Activated naive CD8-positive, alpha-beta T cell (primary cell): ENCODE measurements at regions not wholly inside any gene's neighbourhood (a gene's known extent, or its start where the extent isn't known, plus 50 kb on each side); places are given as distances from the start of the nearest gene placed in this dataset.
"Not testable (repeated sequence)": the region's sequence is repeated elsewhere in the genome, so short reads cannot be mapped to it uniquely, and the experiment has no call there.

Source experiments
- H3K27ac Mint-ChIP-seq: one replicate; pipeline ENCODE4 v1.8.0; 2021; ENCODE audit warnings: mixed read lengths
- H3K27me3 Mint-ChIP-seq: one replicate; pipeline ENCODE4 v1.8.0; 2021; ENCODE audit warnings: mixed read lengths
- H3K36me3 Mint-ChIP-seq: one replicate; pipeline ENCODE4 v1.8.0; 2021; ENCODE audit warnings: mixed read lengths
- H3K4me1 Mint-ChIP-seq: one replicate; pipeline ENCODE4 v1.8.0; 2021; ENCODE audit warnings: low read depth, mixed read lengths
- H3K4me3 Mint-ChIP-seq: one replicate; pipeline ENCODE4 v1.8.0; 2021; ENCODE audit warnings: mild to moderate bottlenecking, mixed read lengths
- H3K9me3 Mint-ChIP-seq: one replicate; pipeline ENCODE4 v1.8.0; 2021; ENCODE audit warnings: low read depth, mixed read lengths

GRCh38 chr18:8930990-8931616 lies 171.4 kb upstream of the NDUFV2 start:
- H3K36me3 Mint-ChIP-seq: peaks cover 11% of the 10 kb centered on the region
- H3K4me3 Mint-ChIP-seq: no peak overlapping the region
- H3K4me1 Mint-ChIP-seq: no peaks in the 10 kb centered on the region
- H3K27me3 Mint-ChIP-seq: no peaks in the 10 kb centered on the region
- no peak overlapping the region for H3K27ac Mint-ChIP-seq
- peaks cover 8% of the 10 kb centered on the region for H3K9me3 Mint-ChIP-seq

GRCh38 chr18:8932866-8933265 lies 169.6 kb upstream of the NDUFV2 start:
- H3K27me3 Mint-ChIP-seq: no peaks in the 10 kb centered on the region
- H3K27ac Mint-ChIP-seq: no peak overlapping the region
- H3K36me3 Mint-ChIP-seq: peaks cover 11% of the 10 kb centered on the region
- peaks cover 6% of the 10 kb centered on the region for H3K9me3 Mint-ChIP-seq
- no peaks in the 10 kb centered on the region for H3K4me1 Mint-ChIP-seq
- no peak overlapping the region for H3K4me3 Mint-ChIP-seq

- Mint-ChIP-seq H3K36me3 (peaks cover 11% of the 10 kb centered on the region), H3K4me3 (no peak overlapping the region), H3K4me1 (no peaks in the 10 kb centered on the region), H3K27ac (no peak overlapping the region), H3K27me3 (no peaks in the 10 kb centered on the region), H3K9me3 (peaks cover 6% of the 10 kb centered on the region)
Measured at GRCh38 chr18:8933714-8934284, 168.7 kb upstream of the NDUFV2 start.

GRCh38 chr18:8935346-8935745 lies 167.2 kb upstream of the NDUFV2 start:
- not testable (repeated sequence) for H3K9me3 Mint-ChIP-seq, H3K36me3 Mint-ChIP-seq, H3K27me3 Mint-ChIP-seq

GRCh38 chr18:8936619-8937018 lies 165.9 kb upstream of the NDUFV2 start:
- Mint-ChIP-seq H3K27me3 (no peaks in the 10 kb centered on the region), H3K9me3 (no peaks in the 10 kb centered on the region), H3K4me1 (no peaks in the 10 kb centered on the region), H3K27ac (no peak overlapping the region), H3K4me3 (no peak overlapping the region), H3K36me3 (peaks cover 5% of the 10 kb centered on the region)

More at GRCh38 chr18:8935346-8935745, 167.2 kb upstream of the NDUFV2 start:
- H3K4me3 Mint-ChIP-seq, H3K4me1 Mint-ChIP-seq, H3K27ac Mint-ChIP-seq: not testable (repeated sequence)

- peaks cover 5% of the 10 kb centered on the region for H3K36me3 Mint-ChIP-seq
- no peak overlapping the region for H3K4me3 Mint-ChIP-seq
- H3K27ac Mint-ChIP-seq: no peak overlapping the region
- no peaks in the 10 kb centered on the region for H3K4me1 Mint-ChIP-seq
- no peaks in the 10 kb centered on the region for H3K27me3 Mint-ChIP-seq
- H3K9me3 Mint-ChIP-seq: no peaks in the 10 kb centered on the region
Measured at GRCh38 chr18:8937160-8938094, 165.1 kb upstream of the NDUFV2 start.

- H3K9me3 Mint-ChIP-seq: no peaks in the 10 kb centered on the region
- no peaks in the 10 kb centered on the region for H3K36me3 Mint-ChIP-seq
- no peaks in the 10 kb centered on the region for H3K27me3 Mint-ChIP-seq
- no peak overlapping the region for H3K27ac Mint-ChIP-seq
- H3K4me3 Mint-ChIP-seq: no peak overlapping the region
- H3K4me1 Mint-ChIP-seq: no peaks in the 10 kb centered on the region
Measured at GRCh38 chr18:8938817-8939216, 163.7 kb upstream of the NDUFV2 start.

GRCh38 chr18:8942021-8942908 lies 160.2 kb upstream of the NDUFV2 start:
- no peak overlapping the region for H3K27ac Mint-ChIP-seq
- no peaks in the 10 kb centered on the region for H3K9me3 Mint-ChIP-seq
- no peaks in the 10 kb centered on the region for H3K4me1 Mint-ChIP-seq
- H3K27me3 Mint-ChIP-seq: no peaks in the 10 kb centered on the region
- no peak overlapping the region for H3K4me3 Mint-ChIP-seq
- no peaks in the 10 kb centered on the region for H3K36me3 Mint-ChIP-seq

- no peaks in the 10 kb centered on the region for H3K36me3 Mint-ChIP-seq
- no peak overlapping the region for H3K27ac Mint-ChIP-seq
- no peaks in the 10 kb centered on the region for H3K27me3 Mint-ChIP-seq
- H3K4me3 Mint-ChIP-seq: no peak overlapping the region
- H3K4me1 Mint-ChIP-seq: no peaks in the 10 kb centered on the region
- H3K9me3 Mint-ChIP-seq: no peaks in the 10 kb centered on the region
Measured at GRCh38 chr18:8942909-8943545, 159.5 kb upstream of the NDUFV2 start.

GRCh38 chr18:8943900-8944870 lies 158.3 kb upstream of the NDUFV2 start:
- Mint-ChIP-seq H3K4me3 (no peak overlapping the region), H3K9me3 (no peaks in the 10 kb centered on the region), H3K27me3 (no peaks in the 10 kb centered on the region), H3K27ac (no peak overlapping the region), H3K36me3 (no peaks in the 10 kb centered on the region), H3K4me1 (no peaks in the 10 kb centered on the region)

GRCh38 chr18:8944871-8945245 lies 157.6 kb upstream of the NDUFV2 start:
- Mint-ChIP-seq H3K9me3 (no peaks in the 10 kb centered on the region), H3K27ac (no peak overlapping the region)

GRCh38 chr18:8945514-8945913 lies 157.0 kb upstream of the NDUFV2 start:
- no peaks in the 10 kb centered on the region for H3K36me3 Mint-ChIP-seq
- no peak overlapping the region for H3K4me3 Mint-ChIP-seq
- H3K27me3 Mint-ChIP-seq: no peaks in the 10 kb centered on the region

More at GRCh38 chr18:8944871-8945245, 157.6 kb upstream of the NDUFV2 start:
- Mint-ChIP-seq H3K4me1 (no peaks in the 10 kb centered on the region), H3K36me3 (no peaks in the 10 kb centered on the region), H3K27me3 (no peaks in the 10 kb centered on the region), H3K4me3 (no peak overlapping the region)

GRCh38 chr18:8946066-8946838 lies 156.2 kb upstream of the NDUFV2 start:
- H3K27me3 Mint-ChIP-seq: no peaks in the 10 kb centered on the region
- H3K36me3 Mint-ChIP-seq: no peaks in the 10 kb centered on the region
- no peak overlapping the region for H3K27ac Mint-ChIP-seq
- H3K4me1 Mint-ChIP-seq: peaks cover 6% of the 10 kb centered on the region
- no peaks in the 10 kb centered on the region for H3K9me3 Mint-ChIP-seq
- H3K4me3 Mint-ChIP-seq: no peak overlapping the region

More at GRCh38 chr18:8945514-8945913, 157.0 kb upstream of the NDUFV2 start:
- Mint-ChIP-seq H3K9me3 (no peaks in the 10 kb centered on the region), H3K27ac (no peak overlapping the region), H3K4me1 (no peaks in the 10 kb centered on the region)
